Endodermal cell (in vitro differentiated cells): ENCODE measurements at regions not wholly inside any gene's neighbourhood (a gene's known extent, or its start where the extent isn't known, plus 50 kb on each side); places are given as distances from the start of the nearest gene placed in this dataset.

Experiments
- DNase-seq: peaks from one replicate; pipeline ENCODE4 v3.0.0-alpha.2; 2017
- H3K27ac ChIP-seq: 2 replicates; pipeline ENCODE4 v1.5.1; 2013; ENCODE audit warnings: mild to moderate bottlenecking, low read depth, low read length, moderate library complexity
- H3K27me3 ChIP-seq: 2 replicates; pipeline ENCODE4 v1.6.1; 2013; ENCODE audit warnings: mild to moderate bottlenecking, low read length, moderate library complexity; ENCODE audit not compliant: insufficient read depth, control insufficient read depth, poor library complexity, severe bottlenecking
- H3K36me3 ChIP-seq: 2 replicates; pipeline ENCODE4 v1.7.0; 2013; ENCODE audit warnings: mild to moderate bottlenecking, low read length, moderate library complexity; ENCODE audit not compliant: control insufficient read depth, insufficient read depth
- H3K4me1 ChIP-seq: one replicate; pipeline ENCODE4 v1.7.0; 2013; ENCODE audit warnings: low read length; ENCODE audit not compliant: control insufficient read depth, insufficient read depth
- H3K4me3 ChIP-seq: 2 replicates; pipeline ENCODE4 v1.5.1; 2013; ENCODE audit warnings: mild to moderate bottlenecking, low read length, moderate library complexity
- H3K9ac ChIP-seq: 2 replicates; pipeline ENCODE4 v1.6.1; 2013; ENCODE audit warnings: mild to moderate bottlenecking, low read length, moderate library complexity; ENCODE audit not compliant: poor library complexity, severe bottlenecking; ENCODE audit errors: extremely low read depth
- H3K9me3 ChIP-seq: 2 replicates; pipeline ENCODE4 v1.6.1; 2013; ENCODE audit warnings: mild to moderate bottlenecking, low read length, moderate library complexity; ENCODE audit not compliant: control insufficient read depth
- H3K27ac Mint-ChIP-seq: 2 replicates; pipeline ENCODE4 v1.8.0; 2020; ENCODE audit warnings: mixed read lengths
- H3K27me3 Mint-ChIP-seq: 2 replicates; pipeline ENCODE4 v1.8.0; 2021; ENCODE audit warnings: mild to moderate bottlenecking, mixed read lengths; ENCODE audit not compliant: insufficient read depth
- H3K36me3 Mint-ChIP-seq: 2 replicates; pipeline ENCODE4 v1.8.0; 2020; ENCODE audit warnings: low read depth, mixed read lengths
- H3K4me1 Mint-ChIP-seq: 2 replicates; pipeline ENCODE4 v1.8.0; 2020; ENCODE audit warnings: mixed read lengths
- H3K4me3 Mint-ChIP-seq: 2 replicates; pipeline ENCODE4 v1.8.0; 2020; ENCODE audit warnings: mild to moderate bottlenecking, moderate library complexity, mixed read lengths
- H3K9me3 Mint-ChIP-seq: 2 replicates; pipeline ENCODE4 v1.8.0; 2020; ENCODE audit warnings: mild to moderate bottlenecking, mixed read lengths
- CTCF ChIP-seq: fragments of 200-600 bp; sonication (generic); conservative IDR thresholded peaks from 2 replicates; pipeline ENCODE4 v1.5.0; 2021; ENCODE audit warnings: antibody characterized with exemption, mild to moderate bottlenecking
- WGBS, 2 experiments: methylation state at CpG; one replicate each; pipeline versions ENCODE4 v1.1.5 to v1.1.7; 2013; ENCODE audit warnings: missing lambda C conversion rate in 2 of 2, mixed read lengths in 1 of 2; ENCODE audit not compliant: insufficient coverage in 1 of 2, insufficient read length in 1 of 2; 5-methylcytosine and 5-hydroxymethylcytosine counted together

- Mint-ChIP-seq H3K4me1 (no peaks in the 10 kb centered on the region), H3K9me3 (no peaks in the 10 kb centered on the region), H3K27me3 (no peaks in the 10 kb centered on the region), H3K4me3 (no peak overlapping the region), H3K27ac (no peak overlapping the region), H3K36me3 (no peaks in the 10 kb centered on the region)
- Histone ChIP-seq H3K4me3 (no peak overlapping the region), H3K4me1 (no peaks in the 10 kb centered on the region), H3K9ac (no peak overlapping the region), H3K36me3 (no peaks in the 10 kb centered on the region), H3K9me3 (no peaks in the 10 kb centered on the region), H3K27me3 (no peaks in the 10 kb centered on the region), H3K27ac (no peak overlapping the region)
- WGBS, 2 experiments: 81 to 91% methylated on average over 18 to 26 of the region's 28 CpGs
- no peak for TF ChIP-seq CTCF
- peak; percentile 45 for DNase-seq
Measured at GRCh38 chr14:104322531-104323366, 184.4 kb downstream of the KIF26A start.

GRCh38 chr14:104323551-104324175, 185.3 kb downstream of the KIF26A start:
- Mint-ChIP-seq H3K27me3 (no peaks in the 10 kb centered on the region), H3K4me3 (no peak overlapping the region), H3K36me3 (no peaks in the 10 kb centered on the region), H3K4me1 (no peaks in the 10 kb centered on the region), H3K9me3 (no peaks in the 10 kb centered on the region), H3K27ac (no peak overlapping the region)
- no peak for TF ChIP-seq CTCF
- Histone ChIP-seq H3K27me3 (no peaks in the 10 kb centered on the region), H3K36me3 (no peaks in the 10 kb centered on the region), H3K27ac (no peak overlapping the region), H3K9me3 (no peaks in the 10 kb centered on the region), H3K9ac (no peak overlapping the region), H3K4me1 (no peaks in the 10 kb centered on the region), H3K4me3 (no peak overlapping the region)
- WGBS, 2 experiments: 89 to 91% methylated on average over 12 to 15 of the region's 15 CpGs
- DNase-seq: peak; percentile 28

DNA sequence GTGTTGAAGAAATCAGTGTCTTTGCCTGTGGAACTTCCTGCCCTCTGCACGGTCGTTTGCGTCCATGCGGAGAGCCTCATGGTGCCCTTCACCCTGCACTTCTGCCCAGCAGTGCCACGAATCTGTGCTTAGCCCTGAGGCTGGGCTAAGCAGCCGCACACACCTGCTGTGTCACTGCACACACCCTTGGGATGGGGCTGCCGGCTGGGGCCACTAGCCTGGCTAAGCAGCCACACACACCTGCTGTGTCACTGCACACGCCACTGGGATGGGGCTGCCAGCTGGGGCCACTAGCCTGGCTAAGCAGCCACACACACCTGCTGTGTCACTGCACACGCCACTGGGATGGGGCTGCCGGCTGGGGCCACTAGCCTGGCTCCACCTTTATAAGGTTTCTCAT, 188.5 kb downstream of the KIF26A start:
- no peak overlapping the region for H3K27ac ChIP-seq
- H3K36me3 ChIP-seq: no peaks in the 10 kb centered on the region
- no peak overlapping the region for H3K9ac ChIP-seq
- H3K36me3 Mint-ChIP-seq: no peaks in the 10 kb centered on the region
- TF ChIP-seq CTCF: no peak
- H3K27me3 Mint-ChIP-seq: no peaks in the 10 kb centered on the region
- no peaks in the 10 kb centered on the region for H3K4me1 Mint-ChIP-seq
- no peaks in the 10 kb centered on the region for H3K9me3 ChIP-seq
- peak; percentile 12 for DNase-seq
- no peak overlapping the region for H3K4me3 ChIP-seq
- no peaks in the 10 kb centered on the region for H3K4me1 ChIP-seq
- peaks cover 25% of the 10 kb centered on the region for H3K9me3 Mint-ChIP-seq
- H3K27me3 ChIP-seq: no peaks in the 10 kb centered on the region
- WGBS, 2 experiments: 87 to 91% methylated on average over 6 to 10 of the region's 10 CpGs
- H3K27ac Mint-ChIP-seq: no peak overlapping the region
- H3K4me3 Mint-ChIP-seq: no peak overlapping the region
